GM18498 (cell line): ENCODE measurements at regions not wholly inside any gene's neighbourhood (a gene's known extent, or its start where the extent isn't known, plus 50 kb on each side); places are given as distances from the start of the nearest gene placed in this dataset.

Experiments used
- ATAC-seq: cut with Tn5 transposase; IDR thresholded peaks from one replicate; pipeline ENCODE4 v1.9.1; 2021; ENCODE audit warnings: mild to moderate bottlenecking, moderate library complexity; ENCODE audit not compliant: unreplicated experiment

- ATAC-seq = no peak
These were observed 883.4 kb upstream of the CDH2 start for GRCh38 chr18:29060349-29060748.

GRCh38 chr18:29057703-29058102 is 880.8 kb upstream of the CDH2 start:
- no peak for ATAC-seq

- ATAC-seq = no peak
These were observed 879.9 kb upstream of the CDH2 start for GRCh38 chr18:29056800-29057199.

- no peak for ATAC-seq
These were observed 865.0 kb upstream of the CDH2 start for GRCh38 chr18:29041976-29042375.

- no peak for ATAC-seq
These were observed 857.4 kb upstream of the CDH2 start for GRCh38 chr18:29034113-29034856.

GRCh38 chr18:29028560-29028959 is 851.6 kb upstream of the CDH2 start:
- no peak for ATAC-seq

- no peak for ATAC-seq
These were observed 842.0 kb upstream of the CDH2 start for GRCh38 chr18:29018976-29019375.

- no peak for ATAC-seq
These were observed 836.0 kb upstream of the CDH2 start for GRCh38 chr18:29012883-29013465.

- ATAC-seq = no peak
These were observed 835.4 kb upstream of the CDH2 start for GRCh38 chr18:29012364-29012763.

GRCh38 chr18:29009250-29009803 is 832.4 kb upstream of the CDH2 start:
- no peak for ATAC-seq

- no peak for ATAC-seq
These were observed 831.9 kb upstream of the CDH2 start for GRCh38 chr18:29008809-29009208.

- ATAC-seq = no peak
These were observed 831.2 kb upstream of the CDH2 start for GRCh38 chr18:29007986-29008654.

- no peak for ATAC-seq
These were observed 828.0 kb upstream of the CDH2 start for GRCh38 chr18:29004921-29005320.

- no peak for ATAC-seq
These were observed 826.3 kb upstream of the CDH2 start for GRCh38 chr18:29003194-29003593.

- ATAC-seq = no peak
These were observed 825.8 kb upstream of the CDH2 start for GRCh38 chr18:29002747-29003146.

GRCh38 chr18:28999726-29000125 is 822.8 kb upstream of the CDH2 start:
- ATAC-seq = no peak

- ATAC-seq = no peak
These were observed 818.4 kb upstream of the CDH2 start for GRCh38 chr18:28995319-28995718.

- ATAC-seq = no peak
These were observed 807.8 kb upstream of the CDH2 start for GRCh38 chr18:28984731-28985130.

- no peak for ATAC-seq
These were observed 797.6 kb upstream of the CDH2 start for GRCh38 chr18:28974504-28974903.

GRCh38 chr18:28973324-28973723 is 796.4 kb upstream of the CDH2 start:
- no peak for ATAC-seq

GRCh38 chr18:28972333-28972907 is 795.5 kb upstream of the CDH2 start:
- no peak for ATAC-seq

- ATAC-seq = no peak
These were observed 786.6 kb upstream of the CDH2 start for GRCh38 chr18:28963481-28963880.
